HCT116 (cell line): ENCODE measurements at regions not wholly inside any gene's neighbourhood (a gene's known extent, or its start where the extent isn't known, plus 50 kb on each side); places are given as distances from the start of the nearest gene placed in this dataset.

Experiments
- ATAC-seq: fragments of 200-7000 bp; cut with Tn5 transposase; 2 replicates; pipeline ENCODE4 v1.9.1; 2020; ENCODE audit warnings: mild to moderate bottlenecking, moderate library complexity
- BruUV-seq: library from RNA; stranded (reverse); fragments of 400-500 nt; replicated peaks from 2 replicates; lab custom pipeline; 2021; lab: Mats Ljungman, UMichigan
- CTCF ChIA-PET: fragments of 300-600 bp; sonication (Branson Sonifier 250); formaldehyde crosslinking; loops from one replicate; lab custom pipeline; 2021; ENCODE audit warnings: antibody characterized with exemption; lab: Charles Lee
- POLR2A ChIA-PET: fragments of 300-600, 350-600 bp; sonication (Branson Sonifier 250); formaldehyde crosslinking; loops from one replicate; lab custom pipeline; 2021; ENCODE audit warnings: antibody characterized with exemption; lab: Charles Lee
- RAD21 ChIA-PET, 2 experiments: fragments of 300-600 bp; sonication (Branson Sonifier 250); formaldehyde crosslinking; loops; one replicate each; lab custom pipeline; 2023; ENCODE audit warnings: low total read pairs in 2 of 2; ENCODE audit not compliant: uncharacterized antibody in 2 of 2, unreplicated experiment in 2 of 2, low non-redundant PET in 1 of 2; lab: Charles Lee
- DNase-seq: peaks from one replicate; pipeline ENCODE4 v3.0.0-alpha.2; 2010; ENCODE audit warnings: low read depth, low spot score
- H2AFZ ChIP-seq: fragments of 200-600 bp; shearing (Covaris generic), sonication (generic); 2 replicates; pipeline ENCODE4 v1.6.1; 2017; ENCODE audit warnings: low read depth, mixed run types, mixed read lengths, antibody characterized with exemption, low read length; ENCODE audit not compliant: poor library complexity, severe bottlenecking
- H3K27ac ChIP-seq: 2 replicates; pipeline ENCODE4 v1.5.1; 2012; ENCODE audit warnings: low read depth, low read length
- H3K27me3 ChIP-seq: fragments of 200-600 bp; sonication (generic); 2 replicates; pipeline ENCODE4 v1.6.1; 2016; ENCODE audit warnings: mixed run types, low read length, mixed read lengths; ENCODE audit not compliant: insufficient read depth
- H3K36me3 ChIP-seq, 2 experiments: fragments of 200-500 bp in 1 of 2; fragments of 200-600 bp in 1 of 2; sonication (Bioruptor generic) in 1 of 2; sonication (generic) in 1 of 2; 2 replicates each; pipeline versions ENCODE4 v1.5.1 to v1.6.1; 2014 to 2016; ENCODE audit warnings: low read length in 2 of 2, inconsistent platforms in 1 of 2, mixed read lengths in 1 of 2, mixed run types in 1 of 2; ENCODE audit not compliant: insufficient read depth in 2 of 2, control insufficient read depth in 1 of 2
- H3K4me1 ChIP-seq, 2 experiments: fragments of 200-600 bp in 1 of 2; sonication (generic) in 1 of 2; 2 replicates each; pipeline versions ENCODE4 v1.5.1 to v1.6.1; 2012 to 2017; ENCODE audit warnings: low read length in 2 of 2, inconsistent platforms in 1 of 2, mild to moderate bottlenecking in 1 of 2, mixed read lengths in 1 of 2, mixed run types in 1 of 2, moderate library complexity in 1 of 2; ENCODE audit not compliant: insufficient read depth in 2 of 2, control insufficient read depth in 1 of 2
- H3K4me2 ChIP-seq: fragments of 200-600 bp; sonication (generic); 2 replicates; pipeline ENCODE4 v1.6.1; 2017; ENCODE audit warnings: mixed run types, low read length, mixed read lengths
- H3K4me3 ChIP-seq, 2 experiments: fragments of 200-600 bp in 1 of 2; sonication (generic) in 1 of 2; replicated peaks in 1 of 2; 2 replicates each; pipeline ENCODE4 v1.5.1; 2011 to 2016; ENCODE audit warnings: low read length in 2 of 2, control low read depth in 1 of 2, low read depth in 1 of 2, mild to moderate bottlenecking in 1 of 2, mixed read lengths in 1 of 2, mixed run types in 1 of 2
- H3K79me2 ChIP-seq: fragments of 200-600 bp; sonication (generic); 2 replicates; pipeline ENCODE4 v1.6.1; 2017; ENCODE audit warnings: mild to moderate bottlenecking, mixed run types, low read length, moderate library complexity, mixed read lengths; ENCODE audit not compliant: insufficient read depth
- H3K9ac ChIP-seq: fragments of 200-600 bp; sonication (generic); 2 replicates; pipeline ENCODE4 v1.6.1; 2016; ENCODE audit warnings: low read length, mixed read lengths
- H3K9me2 ChIP-seq: fragments of 200-600 bp; sonication (generic), shearing (Covaris generic); 2 replicates; pipeline ENCODE4 v1.6.1; 2017; ENCODE audit warnings: mixed run types, mild to moderate bottlenecking, moderate library complexity; ENCODE audit not compliant: insufficient read depth
- H3K9me3 ChIP-seq, 2 experiments: fragments of 200-500 bp in 1 of 2; fragments of 200-600 bp in 1 of 2; sonication (Bioruptor generic) in 1 of 2; sonication (generic) in 1 of 2; 2 replicates each; pipeline ENCODE4 v1.6.1; 2014 to 2017; ENCODE audit warnings: low read length in 2 of 2, mixed read lengths in 2 of 2, inconsistent platforms in 1 of 2, low read depth in 1 of 2, mild to moderate bottlenecking in 1 of 2, mixed run types in 1 of 2, moderate library complexity in 1 of 2; ENCODE audit not compliant: control insufficient read depth in 1 of 2, insufficient read depth in 1 of 2
- H4K20me1 ChIP-seq: fragments of 200-600 bp; sonication (generic), shearing (Covaris generic); 2 replicates; pipeline ENCODE4 v1.6.1; 2017; ENCODE audit warnings: mixed run types, mild to moderate bottlenecking, moderate library complexity; ENCODE audit not compliant: insufficient read depth
- CEBPB ChIP-seq: IDR thresholded peaks from 2 replicates; pipeline ENCODE4 v1.6.1; 2012; ENCODE audit warnings: low read depth
- ELF1 ChIP-seq: IDR thresholded peaks from 2 replicates; pipeline ENCODE4 v1.6.1; 2012; ENCODE audit warnings: low read depth, borderline replicate concordance
- EZH2phosphoT487 ChIP-seq: fragments of 200-600 bp; IDR thresholded peaks from 2 replicates; pipeline ENCODE4 v1.6.1; 2018; ENCODE audit warnings: antibody characterized with exemption, borderline replicate concordance
- FOSL1 ChIP-seq: IDR thresholded peaks from 2 replicates; pipeline ENCODE4 v1.6.1; 2012; ENCODE audit warnings: low read depth
- JUND ChIP-seq: IDR thresholded peaks from 2 replicates; pipeline ENCODE4 v1.6.1; 2012
- POLR2A ChIP-seq: IDR thresholded peaks from 2 replicates; pipeline ENCODE4 v1.7.0; 2011; ENCODE audit warnings: borderline replicate concordance; ENCODE audit not compliant: insufficient read depth, insufficient read length; ENCODE audit errors: extremely low read depth
- POLR2AphosphoS5 ChIP-seq: IDR thresholded peaks from 2 replicates; pipeline ENCODE4 v1.6.1; 2011; ENCODE audit warnings: mild to moderate bottlenecking, low read depth, low read length, moderate library complexity
- SP1 ChIP-seq: IDR thresholded peaks from 2 replicates; pipeline ENCODE4 v1.6.1; 2012; ENCODE audit warnings: low read depth
- SRF ChIP-seq: IDR thresholded peaks from 2 replicates; pipeline ENCODE4 v1.6.1; 2012; ENCODE audit warnings: low read depth
- TCF7L2 ChIP-seq: IDR thresholded peaks from 2 replicates; pipeline ENCODE4 v1.7.0; 2011; ENCODE audit warnings: borderline replicate concordance, inconsistent platforms; ENCODE audit not compliant: insufficient read depth, insufficient read length; ENCODE audit errors: extremely low read depth
- intact Hi-C: fragments of 100-400 bp; cut with micrococcal nuclease; formaldehyde crosslinking; loops from 2 replicates; pipeline ENCODE4 v1.10.0; 2022
- TF ChIP-seq, protein P1 (sequence below): IDR thresholded peaks from 2 replicates; pipeline ENCODE4 v1.6.1; 2012
- TF ChIP-seq, protein P2 (sequence below), 3 experiments: fragments of 200-600 bp in 1 of 3; sonication (generic) in 1 of 3; IDR thresholded peaks in 2 of 3; conservative IDR thresholded peaks in 1 of 3; 2 replicates each; pipeline ENCODE4 v1.5.1; 2012 to 2017; ENCODE audit warnings: low read depth in 2 of 3, low read length in 2 of 3, antibody characterized with exemption in 1 of 3, borderline replicate concordance in 1 of 3, control low read depth in 1 of 3, mild to moderate bottlenecking in 1 of 3, mixed read lengths in 1 of 3, mixed run types in 1 of 3, moderate library complexity in 1 of 3; ENCODE audit not compliant: insufficient read depth in 1 of 3
- TF ChIP-seq, protein P3 (sequence below): IDR thresholded peaks from 2 replicates; pipeline ENCODE4 v1.6.1; 2012; ENCODE audit warnings: low read depth

- no TSS peak for BruUV-seq
- CTCF ChIA-PET: no interaction called here
- Histone ChIP-seq H3K27ac (no peak overlapping the region), H3K4me2 (no peak overlapping the region), H2AFZ (no peak overlapping the region), H3K79me2 (no peaks in the 10 kb centered on the region), H3K4me1 (no peaks in the 10 kb centered on the region), H3K9ac (no peak overlapping the region), H4K20me1 (no peaks in the 10 kb centered on the region), H3K27me3 (peaks cover 15% of the 10 kb centered on the region; the same call in 1 of the 2 replicates), H3K9me3 (no peaks in the 10 kb centered on the region), H3K9me2 (no peaks in the 10 kb centered on the region), H3K36me3 (no peaks in the 10 kb centered on the region), H3K4me3 (no peak overlapping the region)
- intact Hi-C loops: no loop called here
- RAD21 ChIA-PET: no interaction called here
- ATAC-seq (no peak), DNase-seq (no peak)
- TF ChIP-seq JUND (no peak), EZH2phosphoT487 (no peak), FOSL1 (no peak), POLR2AphosphoS5 (no peak), TCF7L2 (no peak), CEBPB (no peak), ELF1 (no peak), SRF (no peak), SP1 (no peak), POLR2A (no peak)
- TF ChIP-seq, protein P1, sequence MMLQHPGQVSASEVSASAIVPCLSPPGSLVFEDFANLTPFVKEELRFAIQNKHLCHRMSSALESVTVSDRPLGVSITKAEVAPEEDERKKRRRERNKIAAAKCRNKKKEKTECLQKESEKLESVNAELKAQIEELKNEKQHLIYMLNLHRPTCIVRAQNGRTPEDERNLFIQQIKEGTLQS: no peak
- TF ChIP-seq, protein P2, sequence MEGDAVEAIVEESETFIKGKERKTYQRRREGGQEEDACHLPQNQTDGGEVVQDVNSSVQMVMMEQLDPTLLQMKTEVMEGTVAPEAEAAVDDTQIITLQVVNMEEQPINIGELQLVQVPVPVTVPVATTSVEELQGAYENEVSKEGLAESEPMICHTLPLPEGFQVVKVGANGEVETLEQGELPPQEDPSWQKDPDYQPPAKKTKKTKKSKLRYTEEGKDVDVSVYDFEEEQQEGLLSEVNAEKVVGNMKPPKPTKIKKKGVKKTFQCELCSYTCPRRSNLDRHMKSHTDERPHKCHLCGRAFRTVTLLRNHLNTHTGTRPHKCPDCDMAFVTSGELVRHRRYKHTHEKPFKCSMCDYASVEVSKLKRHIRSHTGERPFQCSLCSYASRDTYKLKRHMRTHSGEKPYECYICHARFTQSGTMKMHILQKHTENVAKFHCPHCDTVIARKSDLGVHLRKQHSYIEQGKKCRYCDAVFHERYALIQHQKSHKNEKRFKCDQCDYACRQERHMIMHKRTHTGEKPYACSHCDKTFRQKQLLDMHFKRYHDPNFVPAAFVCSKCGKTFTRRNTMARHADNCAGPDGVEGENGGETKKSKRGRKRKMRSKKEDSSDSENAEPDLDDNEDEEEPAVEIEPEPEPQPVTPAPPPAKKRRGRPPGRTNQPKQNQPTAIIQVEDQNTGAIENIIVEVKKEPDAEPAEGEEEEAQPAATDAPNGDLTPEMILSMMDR (IDR thresholded peaks at IDR 0.05 in 2 of 3, conservative IDR thresholded peaks at IDR 0.05 in 1 of 3; ENCODE audit: borderline replicate concordance in 1 of 3, insufficient read depth in 1 of 3, low read depth in 2 of 3, low read length in 2 of 3): no peak
- TF ChIP-seq, protein P3, sequence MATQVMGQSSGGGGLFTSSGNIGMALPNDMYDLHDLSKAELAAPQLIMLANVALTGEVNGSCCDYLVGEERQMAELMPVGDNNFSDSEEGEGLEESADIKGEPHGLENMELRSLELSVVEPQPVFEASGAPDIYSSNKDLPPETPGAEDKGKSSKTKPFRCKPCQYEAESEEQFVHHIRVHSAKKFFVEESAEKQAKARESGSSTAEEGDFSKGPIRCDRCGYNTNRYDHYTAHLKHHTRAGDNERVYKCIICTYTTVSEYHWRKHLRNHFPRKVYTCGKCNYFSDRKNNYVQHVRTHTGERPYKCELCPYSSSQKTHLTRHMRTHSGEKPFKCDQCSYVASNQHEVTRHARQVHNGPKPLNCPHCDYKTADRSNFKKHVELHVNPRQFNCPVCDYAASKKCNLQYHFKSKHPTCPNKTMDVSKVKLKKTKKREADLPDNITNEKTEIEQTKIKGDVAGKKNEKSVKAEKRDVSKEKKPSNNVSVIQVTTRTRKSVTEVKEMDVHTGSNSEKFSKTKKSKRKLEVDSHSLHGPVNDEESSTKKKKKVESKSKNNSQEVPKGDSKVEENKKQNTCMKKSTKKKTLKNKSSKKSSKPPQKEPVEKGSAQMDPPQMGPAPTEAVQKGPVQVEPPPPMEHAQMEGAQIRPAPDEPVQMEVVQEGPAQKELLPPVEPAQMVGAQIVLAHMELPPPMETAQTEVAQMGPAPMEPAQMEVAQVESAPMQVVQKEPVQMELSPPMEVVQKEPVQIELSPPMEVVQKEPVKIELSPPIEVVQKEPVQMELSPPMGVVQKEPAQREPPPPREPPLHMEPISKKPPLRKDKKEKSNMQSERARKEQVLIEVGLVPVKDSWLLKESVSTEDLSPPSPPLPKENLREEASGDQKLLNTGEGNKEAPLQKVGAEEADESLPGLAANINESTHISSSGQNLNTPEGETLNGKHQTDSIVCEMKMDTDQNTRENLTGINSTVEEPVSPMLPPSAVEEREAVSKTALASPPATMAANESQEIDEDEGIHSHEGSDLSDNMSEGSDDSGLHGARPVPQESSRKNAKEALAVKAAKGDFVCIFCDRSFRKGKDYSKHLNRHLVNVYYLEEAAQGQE: no peak
- POLR2A ChIA-PET: no interaction called here
These were observed 315.7 kb upstream of the NT5E start for GRCh38 chr6:85134172-85134571.
